MM.1S (cell line): ENCODE measurements at regions not wholly inside any gene's neighbourhood (a gene's known extent, or its start where the extent isn't known, plus 50 kb on each side); places are given as distances from the start of the nearest gene placed in this dataset.

ENCODE experiments used
- CTCF ChIP-seq: fragments of 300-600 bp; sonication (generic); IDR thresholded peaks from 2 replicates; pipeline ENCODE4 v1.5.1; 2016; ENCODE audit warnings: antibody characterized with exemption, low read length, mixed read lengths
- EZH2 ChIP-seq: fragments of 300-600 bp; sonication (generic); optimal IDR thresholded peaks from 2 replicates; pipeline ENCODE3; 2017; ENCODE audit warnings: low read depth, mild to moderate bottlenecking, antibody characterized with exemption, low read length, mixed read lengths
- EZH2phosphoT487 ChIP-seq: fragments of 300-600 bp; sonication (generic); IDR thresholded peaks from 2 replicates; pipeline ENCODE4 v1.6.1; 2018; ENCODE audit warnings: antibody characterized with exemption, low read length

GRCh38 chr14:50049093-50049492 lies 67.3 kb downstream of the VCPKMT start:
- no peak for TF ChIP-seq CTCF
- TF ChIP-seq EZH2: no peak
- TF ChIP-seq EZH2phosphoT487: no peak
